ENCODE measurements at regions not wholly inside any gene's neighbourhood (a gene's known extent, or its start where the extent isn't known, plus 50 kb on each side); places are given as distances from the start of the nearest gene placed in this dataset.

- no peak for DNase-seq
Measured at GRCh38 chr2:8099267-8099582, 582.6 kb upstream of the ID2 start.

GRCh38 chr2:8101614-8102277, 580.1 kb upstream of the ID2 start:
- no peak for DNase-seq

- DNase-seq = no peak
Measured at GRCh38 chr2:8102470-8102869, 579.4 kb upstream of the ID2 start.

GRCh38 chr2:8103085-8103708, 578.7 kb upstream of the ID2 start:
- no peak for DNase-seq

- DNase-seq = no peak
Measured at GRCh38 chr2:8107150-8107549, 574.7 kb upstream of the ID2 start.

GRCh38 chr2:8107621-8108378, 574.1 kb upstream of the ID2 start:
- no peak for DNase-seq

- DNase-seq = no peak
Measured at GRCh38 chr2:8110716-8111115, 571.1 kb upstream of the ID2 start.

GRCh38 chr2:8111193-8111592, 570.7 kb upstream of the ID2 start:
- DNase-seq = no peak

- no peak for DNase-seq
Measured at GRCh38 chr2:8115456-8115855, 566.4 kb upstream of the ID2 start.

GRCh38 chr2:8115966-8116365, 565.9 kb upstream of the ID2 start:
- DNase-seq = no peak

GRCh38 chr2:8116661-8117060, 565.2 kb upstream of the ID2 start:
- DNase-seq = no peak

- no peak for DNase-seq
Measured at GRCh38 chr2:8118940-8119781, 562.7 kb upstream of the ID2 start.

- no peak for DNase-seq
Measured at GRCh38 chr2:8119782-8120505, 561.9 kb upstream of the ID2 start.

- DNase-seq = no peak
Measured at GRCh38 chr2:8120506-8120860, 561.4 kb upstream of the ID2 start.

GRCh38 chr2:8121022-8121825, 560.6 kb upstream of the ID2 start:
- DNase-seq = no peak

GRCh38 chr2:8121826-8122513, 559.9 kb upstream of the ID2 start:
- DNase-seq = no peak

- DNase-seq = no peak
Measured at GRCh38 chr2:8122520-8122919, 559.3 kb upstream of the ID2 start.

- no peak for DNase-seq
Measured at GRCh38 chr2:8123464-8123863, 558.4 kb upstream of the ID2 start.

- DNase-seq = no peak
Measured at GRCh38 chr2:8125741-8126711, 555.8 kb upstream of the ID2 start.

- no peak for DNase-seq
Measured at GRCh38 chr2:8126783-8127182, 555.1 kb upstream of the ID2 start.
